ENCODE measurements at regions not wholly inside any gene's neighbourhood (a gene's known extent, or its start where the extent isn't known, plus 50 kb on each side); places are given as distances from the start of the nearest gene placed in this dataset.

- DNase-seq (ENCODE audit: low spot score): no peak
Observed at GRCh38 chrX:124836786-124837185, 482.9 kb upstream of the TEX13C start.

DNA sequence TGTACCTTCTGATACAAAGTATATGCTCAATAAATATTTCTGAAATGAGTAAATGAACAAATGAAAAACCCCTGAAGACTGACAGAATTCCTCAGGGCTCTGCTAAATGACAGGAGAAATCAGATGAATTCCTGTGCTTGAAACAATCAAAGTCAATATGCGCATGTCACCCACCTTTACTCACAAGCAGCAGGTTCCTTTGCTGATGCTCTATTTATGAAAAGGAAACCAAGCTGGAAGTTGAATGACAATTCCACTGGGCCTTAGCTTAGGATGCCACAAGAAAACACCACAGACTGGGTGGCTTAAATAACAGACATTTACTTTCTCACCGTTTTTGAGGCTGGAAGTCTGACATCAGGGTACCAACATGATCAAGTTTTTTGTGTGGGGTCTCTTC, 477.5 kb upstream of the TEX13C start:
- no peak for DNase-seq (ENCODE audit: low spot score)

DNA sequence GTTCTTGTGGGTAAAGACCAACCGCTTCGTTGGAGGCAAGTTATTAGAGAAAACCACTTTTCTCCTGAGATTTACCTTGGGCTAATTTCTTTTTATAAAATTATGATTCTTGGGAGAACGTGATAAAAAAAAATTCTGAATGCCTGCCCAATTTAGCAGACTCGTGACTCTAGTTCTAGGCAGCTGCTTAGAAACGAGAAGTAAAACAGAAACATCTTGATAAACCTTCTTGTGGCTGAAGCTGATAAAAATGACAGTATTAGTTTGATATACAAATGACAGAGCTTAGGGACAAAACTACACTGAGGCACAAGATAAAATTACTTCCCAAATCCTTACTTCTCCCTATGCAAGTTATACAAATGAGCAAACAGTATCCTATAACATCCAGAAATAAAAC, 458.9 kb upstream of the TEX13C start:
- no peak for DNase-seq (ENCODE audit: low spot score)

DNA sequence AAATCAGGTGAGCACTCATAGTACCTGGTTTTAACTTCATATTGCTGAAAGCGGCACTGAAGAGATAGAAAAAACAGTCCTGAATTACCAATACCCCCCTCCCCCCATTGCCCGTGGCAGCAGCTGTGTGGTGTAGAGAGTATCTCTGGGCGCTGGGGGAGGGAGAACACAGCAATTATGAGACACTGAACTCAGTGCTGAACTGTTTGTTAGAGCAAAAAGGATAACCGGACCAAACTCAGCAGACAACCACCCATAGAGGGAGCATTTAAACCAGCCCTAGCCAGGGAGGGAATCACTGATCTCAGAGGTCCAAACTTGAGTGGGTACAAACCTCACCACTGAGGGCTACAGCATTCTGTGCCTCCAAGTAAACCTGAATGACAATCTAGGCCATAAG, 457.4 kb upstream of the TEX13C start:
- no peak for DNase-seq (ENCODE audit: low spot score)

GRCh38 chrX:124863303-124863702, 456.4 kb upstream of the TEX13C start:
- DNase-seq (ENCODE audit: low spot score): no peak

- no peak for DNase-seq (ENCODE audit: low spot score)
Observed at GRCh38 chrX:124887572-124887971, 432.1 kb upstream of the TEX13C start.

DNA sequence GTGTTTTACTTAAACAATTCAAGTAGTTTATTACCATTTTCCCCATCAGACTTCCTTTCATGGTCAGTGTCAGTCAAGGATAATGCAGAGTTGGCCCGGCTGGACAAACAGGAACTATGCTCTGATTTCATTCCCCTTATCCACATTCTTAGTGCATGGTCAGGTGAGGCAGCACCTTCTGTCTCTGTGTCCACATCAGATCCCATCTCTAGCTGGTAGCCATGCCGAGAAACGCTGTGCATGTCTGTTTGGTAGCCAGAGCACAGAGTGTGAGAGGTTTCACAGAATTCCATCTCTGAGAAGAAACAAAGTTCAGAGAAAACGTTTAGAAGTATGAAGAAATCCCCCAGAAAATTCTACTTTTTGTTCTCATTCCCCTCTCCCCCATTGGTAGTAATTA, 423.7 kb upstream of the TEX13C start:
- DNase-seq (ENCODE audit: low spot score): no peak

DNA sequence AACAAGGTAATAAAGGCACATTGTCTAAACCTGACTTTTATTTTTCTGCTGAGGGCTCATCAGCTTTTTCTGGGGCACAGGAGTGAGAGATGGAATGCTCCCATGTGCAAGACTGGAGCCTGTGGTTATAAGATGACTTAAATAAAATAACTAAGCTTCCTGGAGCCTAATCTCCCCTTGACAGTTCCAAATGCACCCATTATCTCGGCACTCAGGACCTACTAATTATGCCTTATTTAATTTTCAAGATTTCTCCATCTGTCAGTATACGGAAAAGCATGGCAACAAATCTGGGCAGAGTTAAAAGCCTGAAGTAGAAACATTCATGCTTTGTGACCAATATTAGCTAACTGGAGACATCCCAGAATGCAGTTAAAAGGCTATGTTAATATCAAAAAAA, 416.7 kb upstream of the TEX13C start:
- DNase-seq (ENCODE audit: low spot score): no peak

- no peak for DNase-seq (ENCODE audit: low spot score)
Observed at GRCh38 chrX:124910611-124911010, 409.1 kb upstream of the TEX13C start.

DNA sequence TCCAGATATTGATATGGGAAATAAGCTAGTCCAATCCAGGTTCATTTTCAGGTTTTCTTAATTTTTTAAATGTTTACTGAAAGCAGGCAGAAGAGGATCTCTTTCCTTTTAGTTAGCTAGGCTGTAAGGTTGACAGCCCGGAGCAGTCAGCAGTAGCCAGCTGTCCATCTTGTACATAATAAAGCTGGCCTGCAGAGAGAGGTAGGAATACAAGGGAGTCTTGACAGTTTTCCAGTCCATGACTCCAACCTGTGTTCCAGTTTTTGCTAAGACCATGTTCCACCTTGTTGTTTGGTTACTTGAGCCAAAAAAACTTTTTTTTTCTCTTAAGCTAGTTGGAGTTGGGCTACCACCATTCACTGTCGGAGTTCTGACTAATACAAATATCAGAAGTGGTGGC, 402.7 kb upstream of the TEX13C start:
- no peak for DNase-seq (ENCODE audit: low spot score)

- DNase-seq (ENCODE audit: low spot score): no peak
Observed at GRCh38 chrX:124925681-124926080, 394.0 kb upstream of the TEX13C start.

DNA sequence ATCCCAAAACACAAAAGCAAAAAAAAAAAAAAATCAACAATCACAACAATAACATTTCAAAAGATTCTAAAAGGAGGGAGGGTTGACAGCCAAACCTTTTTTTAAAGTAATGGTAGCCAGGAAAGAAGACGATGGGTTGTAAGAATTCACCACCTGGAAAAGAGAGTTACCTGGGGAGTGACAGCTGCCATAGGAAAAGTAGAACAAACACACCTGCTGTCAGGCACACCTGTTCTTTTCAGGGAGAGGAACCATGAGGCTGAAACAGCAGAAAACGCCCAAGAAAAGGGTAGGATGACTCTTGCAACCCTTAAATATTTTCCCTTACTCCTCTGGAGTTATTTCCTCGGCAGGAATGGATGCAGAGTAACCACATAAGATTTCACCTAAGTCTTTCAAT, 388.4 kb upstream of the TEX13C start:
- DNase-seq (ENCODE audit: low spot score): no peak

GRCh38 chrX:124931958-124932357, 387.7 kb upstream of the TEX13C start:
- no peak for DNase-seq (ENCODE audit: low spot score)

- DNase-seq (ENCODE audit: low spot score): no peak
Observed at GRCh38 chrX:124938715-124939114, 381.0 kb upstream of the TEX13C start.

- DNase-seq (ENCODE audit: low spot score): no peak
Observed at GRCh38 chrX:124940531-124940930, 379.1 kb upstream of the TEX13C start.

- no peak for DNase-seq (ENCODE audit: low spot score)
Observed at GRCh38 chrX:124954402-124954801, 365.3 kb upstream of the TEX13C start.

- DNase-seq (ENCODE audit: low spot score): no peak
Observed at GRCh38 chrX:124960454-124960853, 359.2 kb upstream of the TEX13C start.

DNA sequence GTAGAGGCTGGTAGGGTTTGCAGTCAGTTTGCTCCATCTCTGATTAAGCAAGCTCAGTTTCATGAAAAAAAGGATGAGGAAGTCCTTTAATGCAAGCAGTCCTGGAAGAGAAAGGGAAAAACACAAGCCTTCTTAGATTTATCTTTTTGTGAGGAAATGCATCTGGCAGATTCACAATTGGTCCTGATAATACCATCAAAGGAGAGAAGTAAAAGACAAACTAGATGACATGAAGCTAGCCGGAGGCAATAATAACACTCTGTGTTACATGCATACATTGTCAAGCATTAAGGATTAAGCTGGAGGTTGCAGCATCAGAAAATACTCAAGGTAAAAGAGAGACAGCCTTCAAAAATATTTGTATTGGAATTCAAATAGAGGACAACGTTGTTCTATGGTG, 356.0 kb upstream of the TEX13C start, which contains the start of gene TENM1:
Gene TENM1 (minus strand): TSS at position 101 of the 400 bp plus-strand sequence.
- no peak for DNase-seq (ENCODE audit: low spot score)

- DNase-seq (ENCODE audit: low spot score): no peak
Observed at GRCh38 chrX:124975456-124975855, 344.2 kb upstream of the TEX13C start.

DNA sequence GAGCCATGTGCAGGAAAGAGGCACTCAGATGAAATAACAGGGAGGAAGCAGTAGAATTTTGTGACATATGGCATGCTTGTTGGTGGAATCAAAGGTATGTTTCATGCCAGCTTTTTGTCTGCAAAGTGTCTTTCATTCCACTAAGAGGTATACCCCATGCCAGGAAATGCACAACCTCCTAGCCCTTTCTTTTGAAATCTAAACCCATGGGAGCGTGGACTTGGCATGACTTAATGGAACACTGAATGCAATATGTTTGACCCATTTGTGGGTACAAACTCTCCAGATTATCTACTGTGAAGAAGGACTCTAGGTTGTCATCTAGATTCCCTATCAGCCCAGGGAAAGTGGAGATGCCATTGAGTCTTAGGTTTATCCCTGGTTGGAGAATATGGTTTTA, 338.3 kb upstream of the TEX13C start:
- DNase-seq (ENCODE audit: low spot score): no peak

DNA sequence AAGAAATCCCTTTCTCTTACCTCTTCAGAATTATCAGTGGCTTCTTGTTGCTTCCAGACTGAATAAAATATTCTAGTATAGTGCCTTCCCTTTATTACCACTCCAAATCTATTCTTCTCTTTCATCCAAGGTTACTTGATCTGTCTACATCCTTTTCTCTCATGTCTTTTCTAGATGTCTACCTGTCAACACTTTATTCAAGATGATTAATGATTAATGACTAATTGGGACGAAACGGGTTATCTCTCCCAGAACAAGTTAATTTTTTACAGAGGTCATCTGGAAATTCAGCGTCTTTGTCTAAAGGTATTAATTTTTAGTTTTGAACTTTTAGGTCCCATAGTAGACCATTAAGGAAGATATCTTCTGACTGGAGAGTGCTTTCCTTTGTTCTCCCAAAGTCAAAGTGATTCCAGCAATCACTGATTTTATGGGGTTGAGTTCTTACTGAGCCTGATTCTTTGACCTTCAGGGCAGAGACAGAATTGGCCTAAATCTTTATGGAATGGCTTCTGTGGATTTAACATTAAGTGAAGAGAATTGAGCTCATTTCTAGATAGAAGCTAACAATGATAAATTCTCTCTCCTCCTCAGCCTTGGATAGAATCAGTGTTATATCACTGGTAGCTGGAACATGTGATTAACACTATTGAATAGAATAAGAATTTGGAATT, 335.4 kb upstream of the TEX13C start:
- DNase-seq (ENCODE audit: low spot score): peak; percentile 7

- no peak for DNase-seq (ENCODE audit: low spot score)
Observed at GRCh38 chrX:124986284-124986683, 333.4 kb upstream of the TEX13C start.

DNA sequence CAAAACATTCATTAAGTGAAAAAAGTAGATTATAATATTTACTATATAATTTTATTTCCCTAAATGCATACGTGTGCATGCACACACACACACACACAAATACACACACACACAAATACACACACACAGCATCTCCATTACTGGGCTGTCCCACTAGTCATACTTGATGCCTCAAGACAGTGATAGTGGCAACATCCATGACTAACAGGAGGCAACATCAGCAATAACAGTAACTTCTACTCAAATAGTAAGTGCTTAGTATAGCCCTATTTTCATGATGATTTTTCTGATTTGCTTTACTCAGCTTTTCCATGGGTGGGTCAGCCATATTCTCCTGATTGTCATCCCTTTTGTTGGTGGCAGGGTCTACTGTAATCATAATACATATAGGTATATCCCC, 325.9 kb upstream of the TEX13C start:
- DNase-seq (ENCODE audit: low spot score): no peak

DNA sequence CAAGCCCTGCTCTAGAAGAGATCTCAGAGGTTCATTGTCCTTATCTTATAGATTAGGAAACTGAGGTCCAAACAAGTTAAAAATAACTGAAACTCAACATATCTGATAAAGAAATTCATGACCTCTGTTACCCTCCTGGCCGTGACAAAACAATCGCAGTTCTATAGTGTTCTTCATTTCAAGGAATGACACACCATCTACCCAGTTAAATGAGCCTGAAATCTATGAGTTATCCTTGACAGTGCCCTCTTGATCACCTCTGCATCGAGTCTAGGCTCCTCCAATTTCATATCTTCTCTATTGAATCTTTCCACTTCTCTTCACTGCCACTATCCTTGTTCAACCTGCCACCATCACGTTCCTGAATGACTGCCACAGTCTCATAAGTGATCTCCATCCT, 325.3 kb upstream of the TEX13C start:
- DNase-seq (ENCODE audit: low spot score): no peak
